ENCODE measurements at regions not wholly inside any gene's neighbourhood (a gene's known extent, or its start where the extent isn't known, plus 50 kb on each side); places are given as distances from the start of the nearest gene placed in this dataset.
"Not testable (repeated sequence)": the region's sequence is repeated elsewhere in the genome, so short reads cannot be mapped to it uniquely, and the experiment has no call there.

DNA sequence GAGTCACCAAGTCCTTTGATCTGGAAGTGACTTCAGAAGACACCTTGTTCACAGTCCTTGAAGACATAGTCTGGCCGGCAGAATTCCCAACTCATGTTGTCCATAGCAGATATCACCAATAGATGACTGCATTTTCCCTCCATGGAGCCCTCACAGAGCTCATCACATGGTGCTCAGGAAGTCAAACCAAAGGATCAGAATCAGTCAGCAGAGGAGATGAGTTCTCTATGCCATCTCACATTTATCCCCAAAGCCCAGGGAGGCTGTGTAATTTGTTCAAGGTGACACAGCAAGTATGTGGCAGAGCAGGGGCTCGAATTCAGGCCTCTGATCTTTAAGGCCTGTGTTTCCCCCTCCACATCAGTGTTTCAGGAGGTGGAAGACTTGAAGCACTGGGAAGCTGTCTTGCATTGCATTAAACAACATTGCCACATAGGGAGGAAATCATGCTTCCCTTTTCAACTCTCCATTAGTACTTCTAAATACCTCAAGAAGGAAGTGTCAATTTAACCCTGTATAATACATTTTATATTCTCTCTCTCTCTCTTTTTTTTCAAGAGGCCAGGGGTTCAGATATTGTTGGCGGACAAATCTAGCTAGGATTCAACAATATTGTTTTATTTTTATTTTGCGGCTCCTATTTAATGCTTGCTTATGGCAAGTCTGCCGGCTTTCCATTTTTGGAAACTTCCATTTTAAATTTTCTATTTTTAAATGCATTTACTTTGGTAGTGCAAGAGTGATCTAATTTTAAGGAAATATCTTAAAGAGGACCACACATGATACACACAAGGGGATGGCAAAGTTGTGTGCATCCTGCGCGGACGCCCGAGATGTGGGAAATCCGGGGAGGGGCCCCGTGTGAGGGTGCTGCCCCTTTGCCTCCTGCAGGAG is 61.9 kb downstream of the NPIPB5 start:
- not testable (repeated sequence) for DNase-seq (ENCODE audit: low read depth); H3K4me3 ChIP-seq (replicated peaks; ENCODE audit: low read depth, low read length)

GRCh38 chr16:22573225-22573530 is 62.5 kb downstream of the NPIPB5 start:
- DNase-seq (ENCODE audit: low read depth); H3K4me3 ChIP-seq (replicated peaks; ENCODE audit: low read depth, low read length): not testable (repeated sequence)

GRCh38 chr16:22576506-22576905 is 65.8 kb downstream of the NPIPB5 start:
- H3K4me3 ChIP-seq (replicated peaks; ENCODE audit: low read depth, low read length); DNase-seq (ENCODE audit: low read depth): not testable (repeated sequence)

GRCh38 chr16:22583195-22583594 is 72.5 kb downstream of the NPIPB5 start:
- DNase-seq (ENCODE audit: low read depth); H3K4me3 ChIP-seq (replicated peaks; ENCODE audit: low read depth, low read length): not testable (repeated sequence)

- not testable (repeated sequence) for DNase-seq (ENCODE audit: low read depth); H3K4me3 ChIP-seq (replicated peaks; ENCODE audit: low read depth, low read length)
These were observed 73.8 kb downstream of the NPIPB5 start for GRCh38 chr16:22584459-22584858.

DNA sequence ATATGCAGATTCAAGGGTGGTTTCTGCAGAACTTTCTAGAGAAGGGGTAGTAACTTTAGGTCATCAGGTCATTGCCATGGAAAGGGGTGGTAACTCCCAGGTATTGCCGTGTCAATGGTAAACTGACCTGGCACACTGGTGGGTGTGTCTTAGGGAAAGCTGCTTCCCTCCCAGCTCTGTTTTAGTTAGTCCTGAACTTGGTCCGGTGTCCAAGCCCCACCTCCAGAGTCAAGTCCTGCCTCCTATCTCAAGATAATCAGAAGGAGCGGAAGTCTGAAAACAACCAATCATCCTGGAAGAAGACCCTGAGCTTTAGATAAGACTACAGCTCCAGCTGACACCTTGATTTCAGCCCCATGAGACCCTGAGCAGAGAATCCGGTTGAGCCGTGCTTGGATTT is 74.2 kb downstream of the NPIPB5 start:
- not testable (repeated sequence) for DNase-seq (ENCODE audit: low read depth); H3K4me3 ChIP-seq (replicated peaks; ENCODE audit: low read depth, low read length)

DNA sequence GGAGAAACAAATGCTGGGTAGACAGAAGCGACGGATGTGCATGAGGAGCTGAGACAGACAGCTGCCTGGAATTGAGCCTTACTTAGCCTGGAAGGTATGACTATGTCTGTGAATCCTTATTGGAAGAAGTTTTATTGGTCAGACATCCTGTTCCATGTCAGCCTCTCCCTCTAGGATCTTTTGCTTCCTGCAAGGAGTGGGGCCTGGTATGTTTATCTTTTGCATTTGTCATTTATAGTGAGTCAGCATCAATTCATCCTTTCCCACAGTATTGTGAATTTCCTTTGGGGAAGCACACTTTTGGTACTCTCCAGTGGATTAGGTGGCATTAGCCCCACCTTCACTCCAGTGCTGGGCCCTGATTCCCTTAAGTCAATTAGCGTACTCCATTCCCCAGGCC is 74.7 kb downstream of the NPIPB5 start:
- not testable (repeated sequence) for H3K4me3 ChIP-seq (replicated peaks; ENCODE audit: low read depth, low read length)
- peak; percentile 43 for DNase-seq (ENCODE audit: low read depth)

- H3K4me3 ChIP-seq (replicated peaks; ENCODE audit: low read depth, low read length); DNase-seq (ENCODE audit: low read depth): not testable (repeated sequence)
These were observed 76.0 kb downstream of the NPIPB5 start for GRCh38 chr16:22586732-22587131.

DNA sequence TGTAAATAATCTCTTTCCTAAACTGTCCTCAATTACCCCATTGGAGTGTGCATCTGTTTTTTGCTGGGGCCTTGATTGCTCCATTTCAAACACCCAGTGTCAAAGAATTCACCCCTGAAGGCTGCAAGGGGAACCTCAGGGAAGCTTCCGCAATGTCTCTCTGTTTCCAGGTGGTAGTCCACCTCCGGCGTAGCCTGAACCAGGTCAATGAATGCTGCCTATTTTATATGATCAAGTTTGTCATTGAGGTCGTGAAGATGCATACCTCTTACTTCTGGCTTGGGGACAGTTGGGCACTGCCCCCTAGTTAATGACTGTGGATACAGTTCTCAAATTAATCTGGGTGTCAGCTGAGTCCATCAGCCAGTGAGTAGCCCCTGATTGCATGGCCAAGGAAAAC is 79.1 kb downstream of the NPIPB5 start:
- not testable (repeated sequence) for H3K4me3 ChIP-seq (replicated peaks; ENCODE audit: low read depth, low read length); DNase-seq (ENCODE audit: low read depth)

DNA sequence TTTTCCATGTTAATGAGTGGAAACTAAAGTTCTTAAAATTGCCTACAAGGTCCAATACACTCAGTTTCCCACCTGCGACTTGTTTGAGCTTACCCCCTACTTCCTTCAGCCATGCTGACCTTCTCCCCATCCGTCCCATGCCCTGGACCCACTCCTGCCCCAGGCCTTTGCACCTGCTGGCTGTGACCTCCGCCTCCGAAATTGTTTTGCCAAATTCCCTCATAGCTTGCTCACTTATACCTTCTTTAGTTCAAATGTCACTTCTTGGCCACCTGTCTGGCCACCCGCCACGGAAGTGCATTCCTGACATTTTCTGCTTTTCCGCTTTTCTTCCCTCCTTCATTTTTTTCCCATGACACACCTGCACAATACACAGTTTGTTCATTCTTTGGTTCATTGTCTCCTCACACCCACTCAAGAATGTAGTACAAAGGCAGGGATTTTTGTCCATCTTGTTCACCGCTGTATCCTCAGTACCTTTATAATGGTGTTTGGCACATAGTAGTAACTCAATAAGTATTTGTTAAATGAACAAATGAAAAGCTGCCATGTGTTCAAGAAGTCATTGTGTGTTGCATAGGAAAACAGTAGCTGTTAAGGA is 85.9 kb downstream of the NPIPB5 start:
- H3K4me3 ChIP-seq (replicated peaks; ENCODE audit: low read depth, low read length); DNase-seq (ENCODE audit: low read depth): not testable (repeated sequence)

DNA sequence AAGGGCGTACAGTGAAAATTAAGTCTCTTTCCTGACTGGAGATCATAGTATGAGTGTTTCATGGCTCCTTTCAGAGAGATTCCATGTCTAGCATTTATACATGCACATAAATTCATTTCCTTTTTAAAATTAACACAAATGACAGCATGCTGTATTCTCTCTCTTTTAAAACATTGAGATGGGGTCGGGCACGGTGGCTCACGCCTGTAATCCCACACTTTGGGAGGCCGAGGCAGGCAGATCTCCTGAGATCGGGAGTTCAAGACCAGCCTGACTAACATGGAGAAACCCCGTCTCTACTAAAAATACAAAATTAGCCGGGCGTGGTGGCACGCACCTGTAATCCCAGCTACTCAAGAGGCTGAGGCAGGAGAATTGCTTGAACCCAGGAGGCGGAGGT is 93.1 kb downstream of the NPIPB5 start:
- DNase-seq (ENCODE audit: low read depth), result not testable (repeated sequence)

GRCh38 chr16:22606619-22607018 is 95.9 kb downstream of the NPIPB5 start:
- not testable (repeated sequence) for H3K4me3 ChIP-seq (replicated peaks; ENCODE audit: low read depth, low read length); DNase-seq (ENCODE audit: low read depth)

More for the DNA sequence above, 93.1 kb downstream of the NPIPB5 start:
- not testable (repeated sequence) for H3K4me3 ChIP-seq (replicated peaks; ENCODE audit: low read depth, low read length)

DNA sequence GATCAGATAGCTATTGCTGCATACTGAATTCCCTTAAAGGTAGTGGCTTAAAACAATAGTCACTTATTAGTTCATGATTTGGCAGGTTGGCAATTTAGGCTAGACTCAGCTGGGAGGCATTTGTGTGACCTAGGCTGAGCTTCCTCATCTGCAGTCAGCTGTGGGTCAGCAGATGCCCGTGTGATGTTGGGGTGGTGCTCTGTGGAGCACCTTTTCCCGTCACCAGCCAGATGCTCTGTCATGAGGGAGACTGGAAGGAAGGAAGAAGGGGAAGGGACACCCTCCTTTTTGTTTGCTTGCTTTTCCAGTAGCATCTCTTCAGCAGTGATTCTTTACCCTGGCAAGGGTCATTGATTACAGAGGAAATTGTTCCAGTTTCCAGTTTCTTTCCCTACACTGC is 99.1 kb downstream of the NPIPB5 start:
- not testable (repeated sequence) for H3K4me3 ChIP-seq (replicated peaks; ENCODE audit: low read depth, low read length); DNase-seq (ENCODE audit: low read depth)

- H3K4me3 ChIP-seq (replicated peaks; ENCODE audit: low read depth, low read length); DNase-seq (ENCODE audit: low read depth): not testable (repeated sequence)
These were observed 100.4 kb downstream of the NPIPB5 start for GRCh38 chr16:22611128-22611527.

- no peak for TF ChIP-seq CTCF (IDR thresholded peaks at IDR 0.05; ENCODE audit: low read length, missing control alignments)
- no peak overlapping the region for H3K4me3 ChIP-seq (replicated peaks; ENCODE audit: low read depth, low read length)
- no peak for DNase-seq (ENCODE audit: low read depth)
These were observed 103.7 kb downstream of the NPIPB5 start for GRCh38 chr16:22614271-22614947.

Data from fibroblast of pulmonary artery (primary cell).